Upper lobe of left lung (tissue), 4 donors: ENCODE measurements at regions not wholly inside any gene's neighbourhood (a gene's known extent, or its start where the extent isn't known, plus 50 kb on each side); places are given as distances from the start of the nearest gene placed in this dataset.

Experiments
- EP300 ChIP-seq, 4 donors: sonication (generic); formaldehyde crosslinking; IDR thresholded peaks; one replicate each; pipeline ENCODE4 v1.5.1; 2017; ENCODE audit warnings: antibody characterized with exemption in 4 of 4, control low read depth in 2 of 4
- POLR2A ChIP-seq, 4 donors: fragments of 450-650 bp; IDR thresholded peaks; one replicate each; pipeline ENCODE4 v1.5.1; 2016 to 2017; ENCODE audit warnings: antibody characterized with exemption in 4 of 4, mild to moderate bottlenecking in 2 of 4
- POLR2AphosphoS5 ChIP-seq, 2 donors: sonication (generic); formaldehyde crosslinking; IDR thresholded peaks; one replicate each; pipeline ENCODE4 v1.5.1; 2017; ENCODE audit warnings: antibody characterized with exemption in 2 of 2
- TF ChIP-seq, protein P1 (sequence below), 6 experiments: fragments of 450-650 bp in 4 of 6; fragments of 200-600 bp in 2 of 6; sonication (generic) in 2 of 6; IDR thresholded peaks; one replicate each; pipeline ENCODE4 v1.5.1; 2016 to 2019; ENCODE audit warnings: antibody characterized with exemption in 6 of 6

DNA sequence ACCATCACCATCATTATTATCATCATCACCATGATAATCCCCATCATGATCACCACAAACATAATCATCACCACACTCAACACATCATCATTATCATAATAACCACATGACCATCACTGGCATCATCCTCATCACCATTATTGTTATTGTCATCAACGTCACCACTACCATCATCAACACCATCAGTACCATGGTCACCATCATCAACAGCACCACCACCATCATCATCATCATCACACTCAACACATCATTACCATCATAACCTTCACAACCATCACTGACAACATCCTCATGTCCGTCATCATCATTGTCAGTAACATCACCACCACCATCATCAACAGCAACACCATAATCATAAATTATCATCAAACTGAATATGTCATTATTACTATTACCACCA is 73.2 kb downstream of the MBD3L1 start:
- TF ChIP-seq, protein P1, sequence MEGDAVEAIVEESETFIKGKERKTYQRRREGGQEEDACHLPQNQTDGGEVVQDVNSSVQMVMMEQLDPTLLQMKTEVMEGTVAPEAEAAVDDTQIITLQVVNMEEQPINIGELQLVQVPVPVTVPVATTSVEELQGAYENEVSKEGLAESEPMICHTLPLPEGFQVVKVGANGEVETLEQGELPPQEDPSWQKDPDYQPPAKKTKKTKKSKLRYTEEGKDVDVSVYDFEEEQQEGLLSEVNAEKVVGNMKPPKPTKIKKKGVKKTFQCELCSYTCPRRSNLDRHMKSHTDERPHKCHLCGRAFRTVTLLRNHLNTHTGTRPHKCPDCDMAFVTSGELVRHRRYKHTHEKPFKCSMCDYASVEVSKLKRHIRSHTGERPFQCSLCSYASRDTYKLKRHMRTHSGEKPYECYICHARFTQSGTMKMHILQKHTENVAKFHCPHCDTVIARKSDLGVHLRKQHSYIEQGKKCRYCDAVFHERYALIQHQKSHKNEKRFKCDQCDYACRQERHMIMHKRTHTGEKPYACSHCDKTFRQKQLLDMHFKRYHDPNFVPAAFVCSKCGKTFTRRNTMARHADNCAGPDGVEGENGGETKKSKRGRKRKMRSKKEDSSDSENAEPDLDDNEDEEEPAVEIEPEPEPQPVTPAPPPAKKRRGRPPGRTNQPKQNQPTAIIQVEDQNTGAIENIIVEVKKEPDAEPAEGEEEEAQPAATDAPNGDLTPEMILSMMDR (IDR thresholded peaks at IDR 0.05): no peak
- TF ChIP-seq POLR2A (IDR thresholded peaks at IDR 0.05) (no peak), POLR2AphosphoS5 (IDR thresholded peaks at IDR 0.05) (no peak), EP300 (IDR thresholded peaks at IDR 0.05) (no peak)
